ENCODE measurements at regions not wholly inside any gene's neighbourhood (a gene's known extent, or its start where the extent isn't known, plus 50 kb on each side); places are given as distances from the start of the nearest gene placed in this dataset.

GRCh38 chr14:101508196-101508947 lies 52.9 kb upstream of the DIO3 start:
- no peak overlapping the region for H3K4me3 ChIP-seq (ENCODE audit: low read depth, low read length)
- no peak overlapping the region for H3K9ac ChIP-seq (ENCODE audit: low read depth, low read length)
- no peaks in the 10 kb centered on the region for H3K9me3 ChIP-seq (ENCODE audit: control insufficient read depth, insufficient read depth, low read length)
- no peaks in the 10 kb centered on the region for H3K36me3 ChIP-seq (ENCODE audit: control insufficient read depth, insufficient read depth, low read length)
- no peaks in the 10 kb centered on the region for H3K4me1 ChIP-seq (ENCODE audit: control insufficient read depth, insufficient read depth, low read length)
- no peaks in the 10 kb centered on the region for H3K27me3 ChIP-seq (ENCODE audit: control insufficient read depth, insufficient read depth, low read length)

- Histone ChIP-seq H3K9ac (ENCODE audit: low read depth, low read length) (no peak overlapping the region), H3K36me3 (ENCODE audit: control insufficient read depth, insufficient read depth, low read length) (no peaks in the 10 kb centered on the region), H3K4me1 (ENCODE audit: control insufficient read depth, insufficient read depth, low read length) (no peaks in the 10 kb centered on the region), H3K27me3 (ENCODE audit: control insufficient read depth, insufficient read depth, low read length) (no peaks in the 10 kb centered on the region), H3K9me3 (ENCODE audit: control insufficient read depth, insufficient read depth, low read length) (no peaks in the 10 kb centered on the region), H3K4me3 (ENCODE audit: low read depth, low read length) (no peak overlapping the region)
These were observed 52.2 kb upstream of the DIO3 start for GRCh38 chr14:101508948-101509729.

DNA sequence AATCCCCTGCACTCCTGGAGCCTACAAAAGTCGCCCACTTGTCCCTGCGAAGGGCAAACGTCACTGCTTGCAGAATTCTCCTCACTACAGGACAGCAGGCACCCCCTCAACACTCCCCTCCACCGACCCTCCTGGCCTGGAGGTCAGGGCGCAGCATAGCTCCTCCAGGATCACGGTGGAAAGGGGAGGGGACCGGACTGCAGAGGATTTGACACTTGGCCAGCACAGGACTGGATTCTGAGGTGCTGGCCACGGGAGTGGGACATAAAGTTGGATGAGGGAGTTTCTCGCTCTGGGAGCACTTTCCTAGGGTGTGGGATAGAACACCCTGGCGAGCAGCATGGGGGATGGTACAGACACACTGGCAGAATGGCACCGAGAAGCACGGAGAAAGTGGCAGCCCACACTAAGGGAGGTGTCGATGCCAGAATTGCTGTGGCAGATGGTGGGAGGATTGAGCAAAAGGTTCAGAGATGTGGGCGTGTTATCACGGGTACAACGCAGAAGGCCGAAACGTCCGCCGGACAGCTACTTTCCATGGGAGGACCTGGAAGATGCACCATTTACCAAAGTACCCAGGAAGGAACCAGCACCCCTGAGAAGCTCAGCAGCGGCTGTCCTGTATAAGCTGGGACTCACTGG lies 51.4 kb upstream of the DIO3 start:
- no peaks in the 10 kb centered on the region for H3K36me3 ChIP-seq (ENCODE audit: control insufficient read depth, insufficient read depth, low read length)
- H3K4me3 ChIP-seq (ENCODE audit: low read depth, low read length) = no peak overlapping the region
- no peak overlapping the region for H3K9ac ChIP-seq (ENCODE audit: low read depth, low read length)
- H3K9me3 ChIP-seq (ENCODE audit: control insufficient read depth, insufficient read depth, low read length) = no peaks in the 10 kb centered on the region
- H3K27me3 ChIP-seq (ENCODE audit: control insufficient read depth, insufficient read depth, low read length) = no peaks in the 10 kb centered on the region
- no peaks in the 10 kb centered on the region for H3K4me1 ChIP-seq (ENCODE audit: control insufficient read depth, insufficient read depth, low read length)

GRCh38 chr14:101511199-101511598 lies 50.1 kb upstream of the DIO3 start:
- Histone ChIP-seq H3K4me1 (ENCODE audit: control insufficient read depth, insufficient read depth, low read length) (no peaks in the 10 kb centered on the region), H3K27me3 (ENCODE audit: control insufficient read depth, insufficient read depth, low read length) (no peaks in the 10 kb centered on the region), H3K4me3 (ENCODE audit: low read depth, low read length) (no peak overlapping the region), H3K9me3 (ENCODE audit: control insufficient read depth, insufficient read depth, low read length) (no peaks in the 10 kb centered on the region), H3K9ac (ENCODE audit: low read depth, low read length) (no peak overlapping the region), H3K36me3 (ENCODE audit: control insufficient read depth, insufficient read depth, low read length) (no peaks in the 10 kb centered on the region)

All from iPS-15b (cell line).